ENCODE measurements at regions not wholly inside any gene's neighbourhood (a gene's known extent, or its start where the extent isn't known, plus 50 kb on each side); places are given as distances from the start of the nearest gene placed in this dataset.

DNA sequence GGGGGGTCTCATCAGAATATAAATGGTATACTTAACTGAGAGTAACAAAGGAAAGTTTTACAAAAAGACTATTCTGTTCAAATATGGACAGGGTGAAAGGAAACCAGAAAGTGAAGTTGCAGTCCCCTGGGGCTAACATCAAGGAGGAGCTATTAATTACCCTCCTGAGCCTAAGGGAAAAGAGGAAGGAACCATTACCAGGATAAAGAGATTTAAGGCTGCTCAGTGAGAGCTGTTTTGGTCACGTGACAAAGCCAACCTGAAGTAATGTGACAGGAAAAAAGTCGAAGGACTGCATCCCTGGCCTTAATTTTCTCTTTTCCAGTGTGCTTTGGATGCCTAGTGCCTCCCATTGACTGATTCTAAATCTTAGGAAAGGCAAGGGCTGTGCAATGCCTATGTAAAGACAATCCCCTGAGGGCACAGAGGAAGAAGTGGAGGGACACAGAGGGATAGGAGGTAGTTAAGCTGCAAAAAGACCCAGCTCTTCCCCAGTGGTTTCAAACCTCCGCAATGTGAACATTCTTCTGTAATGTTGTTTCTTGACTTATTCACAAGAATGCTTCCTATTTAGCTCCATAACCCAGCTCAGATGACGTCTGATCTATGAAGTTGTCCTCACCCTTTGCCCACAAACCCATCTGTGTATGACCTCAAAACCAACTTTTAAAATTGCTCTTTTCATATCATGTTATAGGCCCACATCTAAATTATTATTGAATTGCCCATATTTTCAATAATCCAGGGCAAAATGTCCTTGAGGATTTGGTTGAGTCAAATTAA, 187.7 kb upstream of the DCN start:
- Histone ChIP-seq H3K27ac (no peak overlapping the region), H3K27me3 (replicated peaks in 1 of 7) (no peaks in the 10 kb centered on the region), H3K4me3 (no peak overlapping the region), H3K4me1 (no peaks in the 10 kb centered on the region), H3K9me3 (no peaks in the 10 kb centered on the region), H3K36me3 (no peaks in the 10 kb centered on the region)
- DNase-seq = no peak
- intact Hi-C loops (cut with DNase I; ENCODE audit: low total_unique reads) = no loop called here
- WGBS, 5 donors = 44 to 51% (median 49%) methylated on average over 4 of the region's 4 CpGs
- TF ChIP-seq CTCF (IDR thresholded peaks at IDR 0.05 in 8 of 11, conservative IDR thresholded peaks at IDR 0.05 in 3 of 11) (no peak), POLR2AphosphoS5 (IDR thresholded peaks at IDR 0.05) (no peak), POLR2A (IDR thresholded peaks at IDR 0.05) (no peak)

DNA sequence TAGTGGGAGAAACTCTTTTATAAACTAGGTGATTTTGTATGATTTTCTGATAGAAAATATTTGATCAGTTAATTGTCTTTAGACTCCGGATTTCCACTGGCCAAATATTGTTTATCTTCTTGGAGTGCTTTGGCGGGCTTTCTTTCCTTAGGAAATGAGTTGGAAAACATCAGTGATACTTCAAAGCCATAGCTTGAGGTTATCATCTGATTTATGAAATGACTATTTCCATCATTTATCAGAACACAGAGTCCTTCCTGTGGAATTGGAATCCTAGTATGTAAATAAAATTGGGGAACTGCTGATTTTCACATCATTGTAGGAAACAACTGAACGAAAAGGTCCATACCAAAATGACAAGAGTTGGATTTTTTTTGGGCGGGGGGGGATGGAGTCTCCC, 186.0 kb upstream of the DCN start:
- no peaks in the 10 kb centered on the region for H3K9me3 ChIP-seq
- no peak overlapping the region for H3K27ac ChIP-seq
- H3K36me3 ChIP-seq = no peaks in the 10 kb centered on the region
- H3K4me3 ChIP-seq = no peak overlapping the region
- intact Hi-C loops (cut with DNase I; ENCODE audit: low total_unique reads) = no loop called here
- WGBS, 5 donors = 67 to 79% (median 74%) methylated on average over 4 of the region's 4 CpGs
- H3K27me3 ChIP-seq (replicated peaks in 1 of 7) = no peaks in the 10 kb centered on the region
- TF ChIP-seq CTCF (IDR thresholded peaks at IDR 0.05 in 8 of 11, conservative IDR thresholded peaks at IDR 0.05 in 3 of 11) = no peak
- TF ChIP-seq POLR2AphosphoS5 (IDR thresholded peaks at IDR 0.05) = no peak
- TF ChIP-seq POLR2A (IDR thresholded peaks at IDR 0.05) = no peak
- no peaks in the 10 kb centered on the region for H3K4me1 ChIP-seq
- DNase-seq = no peak

GRCh38 chr12:91367234-91367849, 184.7 kb upstream of the DCN start:
- Histone ChIP-seq H3K36me3 (no peaks in the 10 kb centered on the region), H3K27me3 (replicated peaks in 1 of 7) (no peaks in the 10 kb centered on the region), H3K27ac (no peak overlapping the region), H3K4me3 (no peak overlapping the region), H3K4me1 (peaks cover 0 to 3% (median 0%) of the 10 kb centered on the region in 6 donors), H3K9me3 (no peaks in the 10 kb centered on the region)
- DNase-seq = no peak
- 56 to 64% (median 63%) methylated on average over 2 of the region's 2 CpGs for WGBS, 5 donors
- intact Hi-C loops (cut with DNase I; ENCODE audit: low total_unique reads) = no loop called here
- TF ChIP-seq CTCF (IDR thresholded peaks at IDR 0.05 in 8 of 11, conservative IDR thresholded peaks at IDR 0.05 in 3 of 11) (peak in 5 of 11 experiments; percentile 1 to 39 (median 18)), POLR2A (IDR thresholded peaks at IDR 0.05) (no peak)

GRCh38 chr12:91364471-91365184, 182.0 kb upstream of the DCN start:
- DNase-seq = no peak
- 74 to 85% (median 80%) methylated on average over 5 of the region's 5 CpGs for WGBS, 5 donors
- H3K4me1 ChIP-seq = peaks cover 0 to 9% (median 3%) of the 10 kb centered on the region in 6 donors
- H3K36me3 ChIP-seq = no peaks in the 10 kb centered on the region
- H3K9me3 ChIP-seq = no peaks in the 10 kb centered on the region
- intact Hi-C loops (cut with DNase I; ENCODE audit: low total_unique reads) = no loop called here
- H3K27me3 ChIP-seq (replicated peaks in 1 of 7) = no peaks in the 10 kb centered on the region
- TF ChIP-seq CTCF (IDR thresholded peaks at IDR 0.05 in 8 of 11, conservative IDR thresholded peaks at IDR 0.05 in 3 of 11) (no peak), POLR2A (IDR thresholded peaks at IDR 0.05) (no peak), POLR2AphosphoS5 (IDR thresholded peaks at IDR 0.05) (no peak)
- no peak overlapping the region for H3K27ac ChIP-seq
- H3K4me3 ChIP-seq = no peak overlapping the region
